GM19035 (cell line): ENCODE measurements at regions not wholly inside any gene's neighbourhood (a gene's known extent, or its start where the extent isn't known, plus 50 kb on each side); places are given as distances from the start of the nearest gene placed in this dataset.
"Not testable (repeated sequence)": the region's sequence is repeated elsewhere in the genome, so short reads cannot be mapped to it uniquely, and the experiment has no call there.

ENCODE experiments used
- ATAC-seq: cut with Tn5 transposase; IDR thresholded peaks from one replicate; pipeline ENCODE4 v1.9.1; 2021; ENCODE audit not compliant: unreplicated experiment

DNA sequence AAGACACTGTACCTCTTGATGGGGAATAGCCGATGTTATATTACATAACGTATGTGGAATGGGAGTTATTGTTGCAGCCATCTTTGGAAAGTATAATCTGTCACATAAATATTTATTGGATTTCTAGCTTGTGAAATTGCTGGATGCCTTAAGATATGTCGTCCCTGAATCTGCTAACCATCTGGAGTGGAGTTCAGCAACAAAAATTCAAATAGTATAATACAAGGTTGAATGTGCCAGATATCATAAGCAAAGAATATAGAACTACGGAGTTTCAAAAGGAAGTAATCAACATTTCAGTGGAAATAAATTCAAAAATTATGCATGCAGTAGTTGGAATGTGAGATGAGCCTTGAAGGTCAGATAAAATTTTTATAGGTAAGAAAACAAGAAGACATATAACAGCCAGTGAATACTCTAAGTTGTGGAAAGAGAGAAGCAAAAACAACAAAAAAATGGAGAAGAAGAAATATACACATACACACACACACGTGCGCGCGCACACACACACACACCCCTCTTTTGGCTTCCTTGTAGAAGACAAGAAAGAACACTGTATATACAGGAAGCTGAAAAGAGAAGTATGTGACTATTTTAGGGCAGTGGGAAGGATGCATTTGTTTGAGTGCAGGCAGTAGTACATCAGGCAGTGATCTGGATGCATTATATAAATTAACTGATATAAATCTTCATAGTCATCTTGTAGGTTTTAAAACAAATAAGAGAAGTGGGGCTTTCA, 516.7 kb downstream of the KCNT2 start:
- ATAC-seq: no peak

DNA sequence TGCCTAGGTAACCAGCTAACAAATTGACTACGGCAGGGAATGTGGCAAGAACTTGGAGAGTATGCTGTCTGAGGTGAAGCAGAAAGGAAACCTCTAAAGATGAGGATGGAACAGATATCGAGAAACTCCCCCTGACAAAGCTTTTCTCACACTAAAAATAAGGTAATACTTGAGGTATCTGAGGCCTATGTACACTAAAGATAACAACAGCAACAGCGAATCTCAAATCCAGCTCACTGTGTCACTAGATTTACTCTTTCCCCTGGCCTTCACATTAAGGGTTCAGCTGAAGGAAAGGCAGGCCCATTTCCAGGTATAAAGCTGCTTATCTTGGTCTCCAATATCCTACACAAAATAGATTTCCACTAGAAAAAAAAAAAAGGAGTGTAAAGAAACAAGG, 518.0 kb downstream of the KCNT2 start:
- no peak for ATAC-seq

DNA sequence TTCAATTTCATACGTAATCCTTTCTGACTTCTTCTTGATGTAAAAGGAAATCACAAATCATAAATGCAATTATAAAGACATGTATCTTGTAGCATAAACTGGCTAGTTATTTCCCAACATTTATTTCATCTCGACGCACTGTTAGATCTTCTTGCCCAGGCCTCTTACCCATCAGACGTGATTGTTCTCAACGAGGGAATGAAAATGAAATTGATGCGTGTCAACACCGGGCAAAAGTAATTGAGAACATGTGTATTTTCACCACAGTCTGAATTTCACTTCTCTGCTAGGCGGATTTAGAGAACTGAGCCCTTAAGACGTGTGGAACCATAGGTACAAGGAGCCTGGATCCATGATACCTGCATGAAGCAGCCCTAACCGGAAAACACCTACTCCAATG, 519.7 kb downstream of the KCNT2 start:
- ATAC-seq: no peak

DNA sequence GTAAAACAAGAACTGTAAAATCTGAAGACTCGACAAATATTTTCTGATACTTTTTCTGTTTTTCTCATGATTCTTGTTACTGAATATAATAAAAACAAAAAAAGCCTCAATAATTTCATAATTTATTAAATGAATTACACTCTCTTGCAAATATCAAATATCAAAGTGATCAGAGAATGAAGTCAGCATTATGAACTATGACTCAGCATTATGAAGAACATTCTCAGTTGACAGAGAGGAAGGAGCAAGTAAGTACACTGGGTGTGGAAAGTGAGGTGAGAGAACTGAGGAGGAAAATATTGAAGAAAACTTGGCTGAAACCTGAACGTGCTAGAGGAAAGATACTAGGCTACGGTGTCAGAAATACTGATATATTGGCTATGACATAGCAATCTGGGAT, 529.5 kb downstream of the KCNT2 start:
- no peak for ATAC-seq

DNA sequence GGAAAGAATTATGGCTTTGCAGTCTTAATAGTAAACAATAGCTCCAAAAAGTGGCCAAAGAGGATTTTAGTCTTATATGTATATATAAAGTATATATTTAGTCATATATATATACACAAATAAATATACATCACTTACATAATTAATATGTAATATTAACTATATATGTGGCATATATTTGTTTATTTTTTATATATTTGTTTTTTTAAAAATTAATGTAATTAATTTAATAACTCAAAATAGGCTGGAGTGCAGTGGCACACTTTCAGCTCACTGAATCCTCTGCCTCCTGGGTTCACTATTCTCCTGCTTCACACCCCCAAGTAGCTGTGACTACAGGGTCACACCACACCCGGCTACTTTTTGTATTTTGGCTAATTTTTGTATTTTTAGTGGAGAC, 532.6 kb downstream of the KCNT2 start:
- no peak for ATAC-seq

DNA sequence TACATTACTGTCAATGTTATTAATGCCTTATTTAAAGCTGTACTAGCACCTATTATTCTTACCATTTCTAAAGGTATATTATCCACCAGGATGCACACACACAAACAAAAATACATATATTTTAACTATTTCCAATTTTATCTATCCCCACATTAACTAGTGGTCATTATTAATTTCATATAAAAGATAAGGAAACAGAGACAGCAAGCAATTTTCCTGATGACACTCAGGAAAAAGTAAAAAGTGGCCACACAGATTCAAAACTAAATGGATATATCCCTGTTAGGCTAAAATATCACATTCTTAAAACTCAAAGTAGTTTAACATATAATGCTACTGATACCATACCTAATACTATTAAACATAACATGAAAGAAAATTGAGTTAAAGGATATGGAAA, 534.1 kb downstream of the KCNT2 start:
- ATAC-seq: no peak

DNA sequence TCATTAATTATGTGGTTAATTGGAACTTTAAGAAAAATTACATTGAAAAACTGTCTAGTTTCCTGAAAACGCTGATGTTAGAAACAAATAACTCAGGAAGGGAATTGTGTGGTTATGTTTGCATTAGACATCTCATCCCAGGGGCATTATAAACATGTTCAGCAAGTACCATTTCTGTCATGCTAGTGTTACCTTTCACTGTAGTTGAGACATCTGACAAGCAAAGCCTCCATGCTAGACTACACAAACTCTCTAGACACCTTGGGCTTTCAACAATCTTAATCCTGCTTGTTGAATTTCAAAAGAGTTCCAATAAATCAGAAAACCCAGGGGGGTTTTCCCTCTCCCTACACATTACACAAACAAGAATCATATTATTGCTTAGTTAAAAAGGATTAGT, 536.8 kb downstream of the KCNT2 start:
- ATAC-seq: no peak

DNA sequence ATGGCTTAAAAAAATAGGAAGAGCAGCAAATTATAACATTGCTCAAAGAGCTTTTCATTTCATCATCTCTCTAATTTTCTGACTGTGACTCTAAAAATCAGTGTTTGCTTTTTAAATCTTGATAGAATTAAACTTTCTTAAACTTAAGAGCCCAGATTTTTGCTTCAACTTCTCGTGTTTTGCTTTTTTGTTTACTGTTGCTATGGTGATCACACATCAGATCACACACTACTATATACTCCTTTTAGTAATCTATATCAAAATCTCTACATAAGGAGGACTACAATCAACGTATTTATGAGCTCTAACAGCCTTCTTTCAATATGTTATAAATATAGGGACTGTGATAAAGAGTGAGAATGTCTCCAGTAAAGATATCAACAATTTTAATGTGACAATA, 537.3 kb downstream of the KCNT2 start:
- no peak for ATAC-seq

DNA sequence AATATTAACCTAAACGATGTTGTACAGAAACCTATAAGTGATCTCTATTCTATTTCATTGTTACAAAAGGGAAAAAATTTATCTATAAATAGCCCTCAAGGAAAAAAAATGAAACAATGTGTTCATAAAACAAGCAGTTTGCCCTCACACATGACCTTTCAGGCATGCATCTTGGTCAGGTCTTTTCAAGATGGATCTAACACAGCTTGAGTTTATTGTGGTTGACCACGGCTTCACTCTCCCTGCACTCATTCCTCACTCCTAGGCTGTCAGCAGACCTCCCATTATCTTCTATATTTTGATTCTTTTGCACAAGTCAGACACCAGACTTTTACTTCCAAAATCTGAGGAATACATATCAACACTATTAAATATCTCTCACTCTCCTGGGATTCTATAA, 544.3 kb downstream of the KCNT2 start:
- no peak for ATAC-seq

DNA sequence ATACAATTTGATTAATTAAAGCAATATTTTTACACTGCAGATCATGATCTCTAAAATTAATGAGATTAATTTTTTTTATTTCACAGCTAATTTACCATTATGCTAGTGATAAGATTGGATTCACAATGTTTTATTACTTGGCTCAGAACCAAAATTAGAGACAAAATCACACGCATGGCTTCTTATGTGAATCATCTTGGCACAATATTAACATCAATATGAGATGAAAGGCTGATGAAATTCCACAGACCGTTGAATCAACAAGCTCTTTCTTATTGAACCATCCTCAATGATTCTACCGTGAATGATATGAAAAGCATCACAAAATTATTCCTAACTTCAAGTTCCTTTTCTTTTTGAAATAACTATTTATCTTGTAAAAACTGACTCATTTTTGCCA, 544.9 kb downstream of the KCNT2 start:
- ATAC-seq: no peak

DNA sequence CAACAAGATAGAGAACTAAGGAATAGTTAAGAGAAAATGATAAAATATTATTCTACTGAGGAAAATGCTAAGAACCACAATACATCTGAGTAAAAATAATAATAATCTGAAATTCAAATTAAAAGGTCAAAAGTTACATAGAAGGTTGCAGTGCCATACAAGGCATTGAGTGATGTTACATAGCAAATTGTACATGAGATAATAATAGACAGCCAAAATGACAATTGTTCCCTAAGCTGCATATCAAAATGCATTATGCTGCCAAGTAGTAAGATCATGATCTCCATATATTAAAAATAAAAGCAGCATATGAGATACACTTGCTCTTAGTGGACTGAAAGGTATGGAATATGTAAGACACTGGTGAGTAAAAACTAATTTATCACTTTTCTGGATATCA, 547.7 kb downstream of the KCNT2 start:
- ATAC-seq: no peak

DNA sequence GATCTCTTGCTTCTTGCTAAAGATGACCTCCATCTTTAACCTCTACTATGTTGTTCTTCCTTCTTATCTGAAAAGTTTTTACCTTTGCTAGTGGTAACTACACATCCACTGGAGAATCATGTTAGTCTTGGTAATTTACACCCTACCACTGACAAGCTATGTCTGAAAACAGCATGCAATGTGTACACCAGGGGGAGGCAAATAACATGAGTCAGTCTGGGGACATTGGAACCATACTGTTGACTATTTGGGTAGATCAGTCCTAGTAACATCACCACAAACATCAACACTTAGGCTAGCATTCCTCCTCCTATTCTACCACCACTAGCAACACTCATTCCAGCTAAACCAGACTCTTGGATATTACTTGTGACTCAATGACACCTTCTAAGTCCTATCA, 549.0 kb downstream of the KCNT2 start:
- ATAC-seq: no peak

DNA sequence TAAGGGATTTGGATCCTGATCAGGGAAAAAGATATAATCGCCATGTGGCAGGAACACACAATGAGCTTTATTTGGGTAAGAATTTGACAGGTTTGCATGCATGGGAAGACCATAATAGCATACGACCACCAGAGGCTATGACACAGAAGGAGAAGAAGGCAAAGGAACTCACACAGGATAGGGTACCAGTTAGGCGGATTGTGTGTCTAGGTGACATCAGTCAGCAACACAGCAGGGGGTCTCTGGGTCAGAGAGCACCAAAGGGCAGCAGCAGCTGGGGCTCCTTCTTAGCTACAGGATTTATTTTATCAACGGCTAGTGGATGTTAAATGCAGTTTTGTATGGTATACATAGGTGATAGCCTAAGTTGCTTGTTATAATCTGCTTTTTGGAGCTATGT, 551.3 kb downstream of the KCNT2 start:
- ATAC-seq: no peak

DNA sequence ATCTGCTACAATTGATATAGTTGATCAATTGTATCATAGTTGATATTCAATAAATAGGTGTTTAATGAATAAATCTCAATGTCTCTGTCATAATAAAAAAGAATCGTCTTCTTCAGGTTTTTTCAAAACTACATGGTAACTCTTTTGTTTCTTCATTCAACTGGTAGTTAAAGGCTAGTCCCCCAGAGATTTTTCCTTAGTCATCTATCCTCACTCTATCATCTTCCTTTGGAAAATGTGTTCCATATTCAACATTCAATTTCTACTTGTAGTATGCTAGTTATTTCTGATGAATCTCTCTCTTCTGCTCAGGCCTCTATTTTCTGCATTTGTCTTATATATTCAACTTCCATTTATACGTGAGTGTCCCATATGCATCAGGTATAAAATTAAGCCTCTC, 558.8 kb downstream of the KCNT2 start:
- no peak for ATAC-seq

DNA sequence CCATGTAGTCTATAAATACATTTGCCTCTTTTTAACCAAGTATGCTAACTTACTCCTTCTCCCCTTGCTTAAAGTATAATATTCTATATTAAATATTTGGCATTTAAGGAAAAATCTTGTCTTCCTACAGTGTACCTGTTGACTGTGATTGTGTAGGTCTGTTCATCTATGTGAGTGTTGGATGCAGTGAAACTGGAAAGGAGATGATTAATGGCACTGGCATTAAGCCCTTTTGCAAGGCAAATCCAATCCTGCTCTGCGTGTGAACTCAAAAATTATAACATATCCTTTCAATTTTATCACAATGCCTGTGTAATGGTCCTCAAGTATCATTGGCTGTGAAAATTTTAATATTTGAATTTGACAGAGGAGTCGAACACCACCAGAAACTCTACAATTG, 565.0 kb downstream of the KCNT2 start:
- no peak for ATAC-seq

DNA sequence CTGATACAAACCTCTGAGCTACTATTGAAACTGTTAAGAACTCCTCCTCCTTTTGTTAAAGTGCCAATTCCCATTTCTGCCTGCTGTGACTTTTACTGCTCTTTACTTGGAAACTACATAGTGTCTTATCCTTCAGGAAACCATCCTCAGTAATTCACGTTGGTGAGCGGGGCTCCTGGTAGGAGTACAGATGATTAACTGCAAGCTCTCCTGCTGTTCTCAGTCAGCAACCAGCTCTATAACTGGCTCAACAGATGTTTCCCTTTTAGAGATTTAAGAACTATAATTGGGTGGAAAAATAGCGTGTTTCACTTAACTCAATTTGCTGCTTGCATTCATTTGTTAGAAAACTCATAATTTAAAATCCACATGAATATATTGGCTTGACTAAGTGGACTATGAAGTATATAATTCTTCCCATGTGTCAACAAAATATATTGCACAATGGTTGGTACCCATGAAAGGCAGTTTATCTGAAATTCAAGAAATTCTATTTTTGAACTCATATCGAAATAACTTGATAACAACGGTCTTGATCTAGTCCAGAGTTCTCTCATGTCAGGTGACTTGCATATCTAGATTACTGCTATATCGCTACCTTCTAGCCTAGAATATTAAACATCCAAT, 574.0 kb downstream of the KCNT2 start:
- no peak for ATAC-seq

DNA sequence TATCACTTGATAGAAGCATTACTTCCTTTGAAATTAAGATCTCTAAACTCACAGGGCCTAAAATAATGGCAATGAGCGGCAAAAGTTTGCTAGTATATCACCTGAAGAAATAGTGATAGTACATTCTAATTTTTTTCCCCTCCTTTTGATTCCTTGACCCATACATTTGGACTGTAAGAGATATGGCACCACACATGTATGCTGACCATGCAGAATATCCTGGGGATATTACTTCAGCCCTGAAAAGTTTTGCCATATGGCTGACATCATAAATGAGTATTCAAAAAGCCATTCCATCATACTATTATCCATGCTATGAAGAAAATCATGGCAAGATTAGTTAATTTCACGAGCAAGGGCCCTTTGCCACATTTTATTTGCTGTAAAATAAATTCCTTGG, 576.9 kb downstream of the KCNT2 start:
- ATAC-seq: not testable (repeated sequence)

DNA sequence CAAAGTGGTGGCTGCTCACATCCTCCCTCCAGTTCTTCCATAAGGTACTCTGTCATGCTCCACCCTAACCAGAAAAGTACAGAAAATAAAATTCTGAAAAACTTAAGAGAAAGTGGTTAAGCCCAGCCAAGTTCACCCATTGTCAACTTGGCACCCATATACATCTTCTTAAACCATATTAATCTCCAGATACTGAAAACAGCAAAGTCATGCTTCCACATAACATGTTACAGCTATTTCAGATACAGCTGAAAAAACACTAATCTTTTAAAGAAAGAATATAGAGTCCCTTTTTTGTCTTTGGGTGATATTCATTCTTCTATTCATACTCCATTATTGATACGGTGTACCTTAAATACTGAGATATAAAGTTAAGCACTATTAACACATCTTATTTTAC, 577.8 kb downstream of the KCNT2 start:
- ATAC-seq: no peak

DNA sequence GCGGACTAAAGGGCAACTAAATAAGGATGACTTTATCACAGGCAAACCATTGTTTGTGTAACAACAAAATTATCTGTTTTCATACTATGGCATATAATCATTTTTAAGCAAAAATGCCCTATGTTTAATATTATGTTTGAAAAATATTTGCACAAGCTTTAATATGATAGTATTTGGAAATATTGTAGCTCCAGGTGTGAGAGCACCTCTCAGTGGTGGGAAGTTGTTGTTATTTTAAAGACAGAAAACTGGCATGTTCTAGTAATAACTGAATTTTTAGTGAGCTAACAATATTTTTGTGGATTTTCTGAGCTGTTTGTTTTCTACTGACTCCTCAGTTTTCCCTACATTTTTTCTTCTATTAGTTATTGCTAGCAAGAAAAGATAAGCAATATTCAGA, 578.8 kb downstream of the KCNT2 start:
- ATAC-seq: no peak

DNA sequence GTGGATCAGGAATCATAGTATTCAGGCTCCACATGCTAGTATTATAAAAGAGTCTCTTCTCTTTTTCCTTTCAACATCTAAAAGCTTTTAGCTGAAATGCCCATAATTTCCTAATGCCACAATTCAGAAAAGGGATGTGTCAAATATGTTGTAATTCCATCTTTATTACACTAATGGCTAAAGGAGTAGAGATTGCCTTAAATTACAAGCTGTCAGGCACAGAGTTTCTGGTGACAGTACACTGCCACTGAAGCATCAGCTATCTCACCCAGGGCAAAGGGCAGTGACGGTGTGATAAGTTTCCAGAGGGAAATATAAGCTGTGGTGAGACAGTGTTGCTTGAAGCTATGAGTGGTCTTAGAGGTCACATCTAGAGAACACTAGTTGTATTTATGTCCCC, 581.1 kb downstream of the KCNT2 start:
- no peak for ATAC-seq

DNA sequence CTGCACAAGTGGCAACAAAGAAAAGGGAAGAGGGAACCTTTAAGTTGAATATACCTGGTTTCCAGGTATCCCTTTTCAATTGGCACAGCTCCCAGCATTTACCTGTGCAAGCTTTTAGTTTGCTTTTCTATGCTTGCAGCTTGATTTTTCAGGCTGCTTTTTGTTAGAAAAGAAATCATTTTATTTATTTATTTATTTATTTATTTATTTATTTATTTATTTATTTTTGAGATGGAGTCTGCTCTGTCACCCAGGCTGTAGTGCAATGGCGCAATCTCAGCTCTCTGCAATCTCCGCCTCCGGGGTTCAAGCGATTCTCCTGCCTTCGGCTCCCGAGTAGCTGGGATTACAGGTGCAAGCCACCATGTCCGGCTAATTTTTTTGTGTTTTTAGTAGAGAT, 587.1 kb downstream of the KCNT2 start:
- ATAC-seq: not testable (repeated sequence)

DNA sequence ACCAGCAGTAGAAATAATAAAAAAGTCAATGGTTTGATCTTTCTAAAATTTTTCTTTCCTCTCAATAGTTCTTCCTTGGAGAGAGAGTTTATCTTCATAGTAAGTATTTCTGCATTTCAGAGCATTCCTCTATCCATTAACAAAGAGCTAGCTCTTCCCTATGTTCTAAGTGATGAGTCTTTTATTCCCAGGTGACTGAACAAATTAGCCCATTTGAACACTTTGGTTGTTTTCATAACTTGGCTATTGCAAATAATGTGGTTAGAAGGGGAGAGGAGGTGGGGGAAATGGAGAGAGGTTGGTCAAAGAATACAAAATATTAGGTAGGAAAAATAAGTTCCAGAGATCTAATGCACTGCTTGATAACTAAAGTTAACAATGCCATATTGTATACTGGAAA, 598.9 kb downstream of the KCNT2 start:
- ATAC-seq: no peak

DNA sequence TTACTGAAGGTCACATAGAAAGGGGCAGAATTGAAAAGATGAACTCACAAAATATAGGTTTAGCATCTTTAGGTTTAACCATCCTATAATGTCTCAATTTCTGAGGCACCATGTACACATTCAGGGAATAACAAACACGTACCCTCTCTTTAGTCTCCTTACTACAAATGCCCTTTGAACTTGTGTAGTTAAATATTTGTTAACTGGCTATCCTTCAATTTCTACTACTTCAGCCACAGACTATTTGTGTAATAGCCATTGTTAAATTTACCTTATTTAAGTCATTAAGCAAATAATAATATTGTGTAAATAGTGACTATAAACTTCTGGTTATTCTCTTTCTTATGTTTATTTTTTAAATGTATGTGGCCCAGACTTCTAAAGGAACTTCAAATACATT, 600.5 kb downstream of the KCNT2 start:
- ATAC-seq: no peak
